Fibroblast of pulmonary artery (primary cell): ENCODE measurements at regions not wholly inside any gene's neighbourhood (a gene's known extent, or its start where the extent isn't known, plus 50 kb on each side); places are given as distances from the start of the nearest gene placed in this dataset.

Experiments
- DNase-seq: peaks from one replicate; pipeline ENCODE4 v3.0.0-alpha.2; 2010; ENCODE audit warnings: low read depth
- H3K4me3 ChIP-seq: replicated peaks from 2 replicates; pipeline ENCODE4 v1.5.1; 2011; ENCODE audit warnings: low read depth, mild to moderate bottlenecking, control low read depth, low read length, moderate library complexity
- TF ChIP-seq, protein P1 (sequence below): IDR thresholded peaks from 2 replicates; pipeline ENCODE4 v1.5.1; 2011; ENCODE audit warnings: mild to moderate bottlenecking, control low read depth, low read length, inconsistent platforms; ENCODE audit errors: missing control alignments

DNA sequence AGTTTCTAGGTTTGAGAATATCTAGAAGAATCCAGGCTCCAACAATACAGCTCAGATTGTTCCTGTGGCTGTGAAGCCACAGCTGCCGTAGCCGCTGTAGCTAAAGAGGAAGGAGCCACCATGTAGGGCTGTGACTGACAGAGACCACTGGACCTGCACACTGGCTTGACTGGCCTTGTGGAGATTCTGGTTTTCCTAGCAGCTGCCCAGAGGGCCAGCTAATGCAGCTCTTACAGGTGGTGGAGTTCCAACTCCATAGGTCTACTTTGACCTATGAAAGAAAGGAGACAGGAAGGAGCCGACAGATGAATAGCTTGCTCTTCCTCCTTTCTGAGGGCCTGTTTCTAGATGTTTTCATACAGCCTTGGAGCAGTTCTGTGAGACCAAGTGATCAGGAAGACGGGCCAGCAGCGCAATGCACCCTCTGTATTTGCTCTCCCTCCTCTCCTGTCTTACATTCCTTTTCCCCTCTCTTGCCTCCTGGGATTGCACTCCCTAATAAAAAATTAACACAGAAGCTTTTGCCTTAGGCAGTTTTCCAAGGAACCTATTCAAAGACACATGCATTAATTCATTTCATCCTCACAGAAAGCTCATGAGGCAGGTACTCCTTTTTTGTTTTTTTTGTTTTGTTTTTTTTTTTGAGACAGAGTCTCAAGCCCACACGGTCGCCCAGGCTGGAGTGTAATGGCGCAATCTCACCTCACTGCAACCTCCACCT lies 51.8 kb upstream of the MYB start:
- H3K4me3 ChIP-seq, result no peak overlapping the region
- no peak for DNase-seq
- TF ChIP-seq, protein P1, sequence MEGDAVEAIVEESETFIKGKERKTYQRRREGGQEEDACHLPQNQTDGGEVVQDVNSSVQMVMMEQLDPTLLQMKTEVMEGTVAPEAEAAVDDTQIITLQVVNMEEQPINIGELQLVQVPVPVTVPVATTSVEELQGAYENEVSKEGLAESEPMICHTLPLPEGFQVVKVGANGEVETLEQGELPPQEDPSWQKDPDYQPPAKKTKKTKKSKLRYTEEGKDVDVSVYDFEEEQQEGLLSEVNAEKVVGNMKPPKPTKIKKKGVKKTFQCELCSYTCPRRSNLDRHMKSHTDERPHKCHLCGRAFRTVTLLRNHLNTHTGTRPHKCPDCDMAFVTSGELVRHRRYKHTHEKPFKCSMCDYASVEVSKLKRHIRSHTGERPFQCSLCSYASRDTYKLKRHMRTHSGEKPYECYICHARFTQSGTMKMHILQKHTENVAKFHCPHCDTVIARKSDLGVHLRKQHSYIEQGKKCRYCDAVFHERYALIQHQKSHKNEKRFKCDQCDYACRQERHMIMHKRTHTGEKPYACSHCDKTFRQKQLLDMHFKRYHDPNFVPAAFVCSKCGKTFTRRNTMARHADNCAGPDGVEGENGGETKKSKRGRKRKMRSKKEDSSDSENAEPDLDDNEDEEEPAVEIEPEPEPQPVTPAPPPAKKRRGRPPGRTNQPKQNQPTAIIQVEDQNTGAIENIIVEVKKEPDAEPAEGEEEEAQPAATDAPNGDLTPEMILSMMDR, result no peak

DNA sequence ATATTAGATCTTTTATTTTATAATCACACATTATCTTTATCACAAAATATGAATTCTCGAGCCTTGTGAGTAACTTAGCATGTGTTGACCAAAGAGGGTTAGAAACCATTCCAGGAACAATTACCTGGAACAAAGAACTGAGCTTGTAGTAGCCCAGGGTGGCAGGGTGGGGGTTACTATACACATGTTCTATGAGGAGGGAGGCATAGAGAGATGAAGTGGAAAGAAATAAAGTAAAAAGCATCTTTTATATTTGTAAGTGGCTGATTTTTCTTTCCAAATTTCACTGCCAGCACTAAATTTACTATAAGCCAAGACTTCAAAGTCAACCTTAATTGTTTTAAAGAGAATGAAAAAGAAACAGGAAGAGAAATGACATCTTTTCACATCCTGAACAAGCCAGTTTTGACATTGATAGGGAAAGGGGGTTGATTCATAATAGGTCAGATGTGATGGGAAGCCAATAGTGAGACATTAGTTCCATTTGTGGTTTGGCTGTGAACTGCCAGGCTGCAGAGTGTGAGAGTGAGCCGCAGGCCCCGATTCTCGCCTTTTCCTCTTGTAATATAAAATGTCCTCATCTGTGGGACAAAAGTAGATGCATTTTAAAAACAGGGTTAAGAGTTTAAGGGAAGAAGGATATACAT lies 52.7 kb upstream of the MYB start:
- DNase-seq, result no peak
- TF ChIP-seq, protein P1, result no peak
- no peak overlapping the region for H3K4me3 ChIP-seq

DNA sequence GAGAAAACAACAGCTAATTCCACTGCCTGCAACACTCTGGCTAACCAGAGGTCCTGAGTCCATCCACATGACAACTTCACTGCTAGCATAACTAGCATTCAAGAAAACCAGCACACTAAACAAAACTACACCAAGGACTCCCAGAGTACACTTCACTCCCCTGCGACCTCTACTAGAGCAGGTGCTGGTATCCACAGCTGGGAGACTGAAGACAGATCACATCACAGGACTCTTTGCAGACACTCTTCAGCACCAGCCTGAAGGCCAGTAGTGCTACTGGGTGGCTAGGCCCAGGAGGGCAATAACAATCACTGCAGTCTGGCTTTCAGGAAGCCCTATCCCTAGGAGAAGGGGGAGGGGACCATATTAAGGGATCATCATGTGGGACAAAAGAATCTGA lies 54.4 kb upstream of the MYB start:
- TF ChIP-seq, protein P1, result no peak
- H3K4me3 ChIP-seq, result no peak overlapping the region
- no peak for DNase-seq

DNA sequence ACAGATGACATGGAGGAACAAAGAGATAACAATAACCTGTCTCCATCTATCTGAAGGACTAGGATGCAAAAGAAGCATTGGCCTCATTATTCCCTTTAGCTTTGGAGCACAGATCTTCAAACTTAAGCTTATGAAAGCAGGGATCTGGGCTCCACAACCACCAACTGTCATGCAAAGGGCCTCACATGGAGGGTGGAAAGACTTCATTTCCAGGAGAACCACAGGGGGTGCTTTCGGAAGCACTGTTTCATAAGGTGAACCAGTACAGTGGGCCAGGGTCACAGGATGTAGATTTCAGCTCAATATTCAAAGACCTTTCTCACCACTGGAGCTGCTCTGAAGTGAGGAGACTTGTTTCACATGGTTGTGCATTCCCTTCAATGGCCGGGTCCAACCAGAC lies 55.1 kb upstream of the MYB start:
- DNase-seq, result no peak
- TF ChIP-seq, protein P1, result no peak
- H3K4me3 ChIP-seq, result no peak overlapping the region

DNA sequence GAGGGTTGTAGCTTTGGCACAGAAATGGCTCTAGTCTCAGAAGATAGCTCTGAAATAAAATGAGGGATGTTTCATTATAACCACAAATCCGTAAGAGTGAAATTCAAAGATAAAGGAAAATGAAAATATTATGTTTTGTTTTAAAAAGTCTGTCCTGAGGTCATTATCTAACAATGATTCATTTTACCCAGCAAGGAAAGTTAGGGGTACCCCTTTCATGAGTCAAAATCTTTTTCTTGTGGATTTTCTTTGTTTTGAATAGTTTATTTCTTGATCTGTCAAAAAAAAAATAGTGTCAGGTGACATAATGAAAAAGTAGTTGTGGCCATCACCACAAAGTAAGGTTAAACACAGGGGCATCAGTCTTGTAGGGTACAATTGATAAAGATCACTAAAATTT lies 59.7 kb upstream of the MYB start:
- TF ChIP-seq, protein P1, result no peak
- no peak overlapping the region for H3K4me3 ChIP-seq
- DNase-seq, result no peak

DNA sequence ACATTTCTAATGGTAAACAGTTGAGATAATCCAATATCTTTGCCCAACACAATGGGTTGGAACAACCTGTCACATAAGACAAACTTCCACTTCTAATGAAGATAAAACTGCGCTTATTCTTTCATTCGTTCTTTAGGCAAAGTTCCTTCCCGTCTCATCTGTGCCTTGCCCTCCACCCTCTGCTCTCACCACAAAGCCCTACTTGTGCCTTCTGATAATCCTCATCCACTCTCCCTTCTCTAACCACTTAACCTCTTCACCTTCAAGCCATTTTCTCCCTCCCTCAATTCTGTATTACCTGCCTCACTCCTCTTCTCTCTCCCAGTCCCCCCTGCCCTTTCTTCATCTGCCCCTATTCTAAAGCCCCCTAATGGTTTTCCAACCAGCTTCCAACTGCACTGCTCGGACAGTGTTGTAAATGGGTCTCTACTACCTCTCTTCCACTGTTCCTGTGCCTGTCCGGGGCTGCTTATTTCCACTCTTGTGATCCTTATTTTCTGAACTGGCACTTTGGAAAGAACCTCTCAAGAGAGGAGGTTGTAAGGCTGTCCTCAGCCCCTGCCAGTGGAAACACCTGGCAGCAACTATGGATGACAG lies 62.9 kb upstream of the MYB start:
- no peak for DNase-seq
- TF ChIP-seq, protein P1, result no peak
- H3K4me3 ChIP-seq, result no peak overlapping the region
